KG1 (cell line): ENCODE measurements at regions not wholly inside any gene's neighbourhood (a gene's known extent, or its start where the extent isn't known, plus 50 kb on each side); places are given as distances from the start of the nearest gene placed in this dataset.
"Not testable (repeated sequence)": the region's sequence is repeated elsewhere in the genome, so short reads cannot be mapped to it uniquely, and the experiment has no call there.

Experiments
- DNase-seq: peaks from one replicate; lab custom pipeline; 2025; lab: John Stamatoyannopoulos, UW

- DNase-seq, result no peak
Observed at GRCh38 chrY:3037471-3037870, 102.3 kb downstream of the ZFY start.

- DNase-seq, result no peak
Observed at GRCh38 chrY:3040415-3040814, 105.2 kb downstream of the ZFY start.

- no peak for DNase-seq
Observed at GRCh38 chrY:3041985-3042384, 106.8 kb downstream of the ZFY start.

GRCh38 chrY:3042901-3043300 lies 107.7 kb downstream of the ZFY start:
- no peak for DNase-seq

GRCh38 chrY:3045048-3045447 lies 109.9 kb downstream of the ZFY start:
- DNase-seq, result no peak

GRCh38 chrY:3055496-3055895 lies 120.3 kb downstream of the ZFY start:
- DNase-seq, result not testable (repeated sequence)

GRCh38 chrY:3058342-3058741 lies 123.2 kb downstream of the ZFY start:
- DNase-seq, result not testable (repeated sequence)

- DNase-seq, result not testable (repeated sequence)
Observed at GRCh38 chrY:3060671-3061070, 125.5 kb downstream of the ZFY start.

- DNase-seq, result not testable (repeated sequence)
Observed at GRCh38 chrY:3088149-3088548, 153.0 kb downstream of the ZFY start.

GRCh38 chrY:3108674-3109073 lies 173.5 kb downstream of the ZFY start:
- not testable (repeated sequence) for DNase-seq

GRCh38 chrY:3120234-3120633 lies 185.1 kb downstream of the ZFY start:
- DNase-seq, result not testable (repeated sequence)

- not testable (repeated sequence) for DNase-seq
Observed at GRCh38 chrY:3120716-3121115, 185.5 kb downstream of the ZFY start.

- DNase-seq, result not testable (repeated sequence)
Observed at GRCh38 chrY:3123482-3123881, 188.3 kb downstream of the ZFY start.

- not testable (repeated sequence) for DNase-seq
Observed at GRCh38 chrY:3171074-3171473, 235.9 kb downstream of the ZFY start.

GRCh38 chrY:3195035-3195434 lies 259.9 kb downstream of the ZFY start:
- DNase-seq, result not testable (repeated sequence)

- not testable (repeated sequence) for DNase-seq
Observed at GRCh38 chrY:3202287-3202686, 267.1 kb downstream of the ZFY start.

GRCh38 chrY:3206733-3207132 lies 271.6 kb downstream of the ZFY start:
- not testable (repeated sequence) for DNase-seq

GRCh38 chrY:3213183-3213582 lies 278.0 kb downstream of the ZFY start:
- DNase-seq, result not testable (repeated sequence)

- not testable (repeated sequence) for DNase-seq
Observed at GRCh38 chrY:3218134-3218533, 283.0 kb downstream of the ZFY start.

GRCh38 chrY:3218559-3218958 lies 283.4 kb downstream of the ZFY start:
- DNase-seq, result not testable (repeated sequence)

GRCh38 chrY:3262911-3263310 lies 316.0 kb upstream of the TGIF2LY start:
- DNase-seq, result not testable (repeated sequence)

- not testable (repeated sequence) for DNase-seq
Observed at GRCh38 chrY:3288063-3288462, 290.8 kb upstream of the TGIF2LY start.

- not testable (repeated sequence) for DNase-seq
Observed at GRCh38 chrY:3297235-3297634, 281.6 kb upstream of the TGIF2LY start.

GRCh38 chrY:3319988-3320387 lies 258.9 kb upstream of the TGIF2LY start:
- DNase-seq, result not testable (repeated sequence)

GRCh38 chrY:3367535-3367934 lies 211.3 kb upstream of the TGIF2LY start:
- not testable (repeated sequence) for DNase-seq
